ENCODE measurements at regions not wholly inside any gene's neighbourhood (a gene's known extent, or its start where the extent isn't known, plus 50 kb on each side); places are given as distances from the start of the nearest gene placed in this dataset.

GRCh38 chr22:22803285-22803853, 84.2 kb upstream of the IGLL5 start (continued):
- TF ChIP-seq ZBTB33 (CRISPR knock-in tag; IDR thresholded peaks at IDR 0.05), result no peak
- no peak for TF ChIP-seq MATR3 (CRISPR knock-in tag; IDR thresholded peaks at IDR 0.05)
- TF ChIP-seq ZNF296 (CRISPR knock-in tag; conservative IDR thresholded peaks at IDR 0.05), result no peak
- TF ChIP-seq ZNF776 (CRISPR knock-in tag; IDR thresholded peaks at IDR 0.05), result no peak
- no peak for TF ChIP-seq ZNF574 (CRISPR knock-in tag; IDR thresholded peaks at IDR 0.05)
- TF ChIP-seq PLRG1 (conservative IDR thresholded peaks at IDR 0.05), result no peak
- TF ChIP-seq RFXANK (CRISPR knock-in tag; IDR thresholded peaks at IDR 0.05), result no peak
- TF ChIP-seq GMEB2 (CRISPR knock-in tag; IDR thresholded peaks at IDR 0.05; ENCODE audit: low read depth), result no peak
- TF ChIP-seq CREM (IDR thresholded peaks at IDR 0.05), result no peak
- TF ChIP-seq CREM (CRISPR knock-in tag; IDR thresholded peaks at IDR 0.05), result no peak
- no peak for TF ChIP-seq SKI (IDR thresholded peaks at IDR 0.05; ENCODE audit: partially characterized antibody)

Data from HepG2 (cell line).